ENCODE measurements at regions not wholly inside any gene's neighbourhood (a gene's known extent, or its start where the extent isn't known, plus 50 kb on each side); places are given as distances from the start of the nearest gene placed in this dataset.

DNA sequence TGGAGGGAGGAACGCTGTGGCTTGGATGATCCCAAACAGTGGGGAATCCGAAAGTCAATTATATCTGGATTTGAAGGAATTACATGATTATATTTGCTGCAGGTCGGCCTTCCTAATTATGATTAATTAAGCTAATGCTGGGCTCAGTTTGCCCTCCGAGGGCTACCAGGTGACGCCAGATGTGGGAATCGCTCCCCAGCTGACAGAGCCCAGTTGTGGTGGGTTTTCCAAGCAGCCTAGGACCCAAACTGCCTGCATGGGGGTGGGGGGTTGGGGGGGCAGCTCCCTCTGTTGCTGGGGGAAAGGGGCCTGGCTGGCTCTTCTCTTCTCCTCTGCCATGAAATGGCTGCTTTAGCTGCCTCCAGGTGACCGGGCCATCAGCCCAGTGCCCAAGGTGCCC lies 147.6 kb upstream of the C1orf174 start:
- 72% methylated on average over 7 of the region's 7 CpGs for WGBS
- H3K36me3 ChIP-seq (ENCODE audit: control insufficient read depth in 4 of 4, insufficient read depth in 3 of 4, low read depth in 1 of 4, low read length in 3 of 4): no peaks in the 10 kb centered on the region
- TF ChIP-seq, protein P1, sequence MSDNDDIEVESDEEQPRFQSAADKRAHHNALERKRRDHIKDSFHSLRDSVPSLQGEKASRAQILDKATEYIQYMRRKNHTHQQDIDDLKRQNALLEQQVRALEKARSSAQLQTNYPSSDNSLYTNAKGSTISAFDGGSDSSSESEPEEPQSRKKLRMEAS (IDR thresholded peaks at IDR 0.05): no peak
- TF ChIP-seq ATF3 (IDR thresholded peaks at IDR 0.05) (no peak), EGR1 (IDR thresholded peaks at IDR 0.05; ENCODE audit: low read depth in 2 of 2) (no peak), HNF4A (conservative IDR thresholded peaks at IDR 0.05) (no peak), HNF4G (IDR thresholded peaks at IDR 0.05) (no peak)
- H3K27ac ChIP-seq (ENCODE audit: low read depth in 1 of 2, low read length in 2 of 2): no peak overlapping the region
- H3K9me3 ChIP-seq (ENCODE audit: control insufficient read depth in 4 of 4, low read length in 3 of 4): no peaks in the 10 kb centered on the region
- no peak overlapping the region for H3K4me3 ChIP-seq (ENCODE audit: low read depth in 1 of 3, low read length in 3 of 3)
- no peak for DNase-seq (ENCODE audit: low spot score)
- no peak overlapping the region for H3K9ac ChIP-seq (ENCODE audit: low read depth in 1 of 2, low read length in 2 of 2)
- peaks cover 0 to 2% (median 0%) of the 10 kb centered on the region in 4 donors for H3K27me3 ChIP-seq (ENCODE audit: control insufficient read depth in 4 of 4, insufficient read depth in 4 of 4, low read length in 3 of 4)
- H3K4me1 ChIP-seq (ENCODE audit: control insufficient read depth in 4 of 4, insufficient read depth in 4 of 4, low read length in 3 of 4): no peaks in the 10 kb centered on the region

DNA sequence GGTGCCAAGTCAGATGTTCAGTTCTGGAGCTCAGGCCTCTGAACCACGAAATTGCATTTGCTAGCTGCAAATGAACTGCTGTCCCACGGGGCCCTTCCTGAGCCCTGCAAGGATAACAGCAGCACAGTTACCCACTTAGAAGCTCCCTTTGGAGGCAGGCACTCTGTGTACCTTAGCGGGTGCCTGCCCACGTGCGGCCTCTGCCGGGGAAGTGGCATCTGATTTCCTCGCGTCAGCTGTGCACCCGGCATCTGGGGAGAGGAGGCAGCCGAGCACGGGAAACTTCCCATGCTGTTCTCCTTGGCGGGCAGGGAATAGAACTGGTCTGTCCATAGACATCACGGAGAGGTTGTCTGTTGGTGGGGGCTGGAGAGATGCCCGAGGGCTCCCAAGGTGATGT lies 148.0 kb upstream of the C1orf174 start:
- Histone ChIP-seq H3K36me3 (ENCODE audit: control insufficient read depth in 4 of 4, insufficient read depth in 3 of 4, low read depth in 1 of 4, low read length in 3 of 4) (no peaks in the 10 kb centered on the region), H3K27me3 (ENCODE audit: control insufficient read depth in 4 of 4, insufficient read depth in 4 of 4, low read length in 3 of 4) (peaks cover 0 to 3% (median 0%) of the 10 kb centered on the region in 4 donors), H3K27ac (ENCODE audit: low read depth in 1 of 2, low read length in 2 of 2) (no peak overlapping the region), H3K4me1 (ENCODE audit: control insufficient read depth in 4 of 4, insufficient read depth in 4 of 4, low read length in 3 of 4) (no peaks in the 10 kb centered on the region), H3K9me3 (ENCODE audit: control insufficient read depth in 4 of 4, low read length in 3 of 4) (no peaks in the 10 kb centered on the region), H3K9ac (ENCODE audit: low read depth in 1 of 2, low read length in 2 of 2) (no peak overlapping the region), H3K4me3 (ENCODE audit: low read depth in 1 of 3, low read length in 3 of 3) (no peak overlapping the region)
- 77% methylated on average over 14 of the region's 14 CpGs for WGBS
- DNase-seq (ENCODE audit: low spot score): no peak
- TF ChIP-seq YY1 (IDR thresholded peaks at IDR 0.05): no peak
- no peak for TF ChIP-seq NR2F2 (IDR thresholded peaks at IDR 0.05)
- TF ChIP-seq RXRA (IDR thresholded peaks at IDR 0.05): no peak
- TF ChIP-seq RAD21 (IDR thresholded peaks at IDR 0.05): no peak
- TF ChIP-seq FOXA2 (IDR thresholded peaks at IDR 0.05): no peak

DNA sequence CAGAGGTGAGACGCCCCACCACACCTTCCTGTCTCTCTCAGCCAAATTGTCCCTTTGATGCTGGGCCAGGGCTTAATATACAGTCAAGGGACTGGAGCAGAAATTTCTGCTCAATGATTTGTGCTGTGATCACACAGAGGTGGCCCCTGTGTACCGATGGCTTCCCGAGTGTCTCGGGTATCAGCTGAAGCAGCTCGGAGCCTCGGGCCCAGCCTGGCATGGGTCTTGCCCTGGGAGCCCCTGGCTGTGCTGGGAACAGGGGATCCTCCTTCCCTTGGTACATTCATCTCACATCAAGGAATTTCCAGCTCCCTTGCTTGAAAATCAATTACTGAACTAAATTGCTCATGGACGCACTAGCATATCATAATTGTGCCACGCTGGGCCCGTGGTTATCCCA lies 148.8 kb upstream of the C1orf174 start:
- Histone ChIP-seq H3K4me1 (ENCODE audit: control insufficient read depth in 4 of 4, insufficient read depth in 4 of 4, low read length in 3 of 4) (no peaks in the 10 kb centered on the region), H3K27ac (ENCODE audit: low read depth in 1 of 2, low read length in 2 of 2) (no peak overlapping the region), H3K36me3 (ENCODE audit: control insufficient read depth in 4 of 4, insufficient read depth in 3 of 4, low read depth in 1 of 4, low read length in 3 of 4) (no peaks in the 10 kb centered on the region), H3K9me3 (ENCODE audit: control insufficient read depth in 4 of 4, low read length in 3 of 4) (no peaks in the 10 kb centered on the region), H3K4me3 (ENCODE audit: low read depth in 1 of 3, low read length in 3 of 3) (no peak overlapping the region), H3K9ac (ENCODE audit: low read depth in 1 of 2, low read length in 2 of 2) (no peak overlapping the region), H3K27me3 (ENCODE audit: control insufficient read depth in 4 of 4, insufficient read depth in 4 of 4, low read length in 3 of 4) (peaks cover 0 to 4% (median 0%) of the 10 kb centered on the region in 4 donors)
- TF ChIP-seq NR2F2 (IDR thresholded peaks at IDR 0.05) (no peak), CTCF (IDR thresholded peaks at IDR 0.05; ENCODE audit: low read depth, low read length, missing input control) (no peak), ATF3 (IDR thresholded peaks at IDR 0.05) (no peak), FOXA2 (IDR thresholded peaks at IDR 0.05) (no peak), ZBTB33 (IDR thresholded peaks at IDR 0.05) (no peak), EGR1 (IDR thresholded peaks at IDR 0.05; ENCODE audit: low read depth in 2 of 2) (no peak), RXRA (IDR thresholded peaks at IDR 0.05) (no peak), YY1 (IDR thresholded peaks at IDR 0.05) (no peak), RAD21 (IDR thresholded peaks at IDR 0.05) (no peak), JUND (IDR thresholded peaks at IDR 0.05) (no peak), HNF4A (conservative IDR thresholded peaks at IDR 0.05) (no peak), SP1 (IDR thresholded peaks at IDR 0.05) (no peak), HNF4G (IDR thresholded peaks at IDR 0.05) (no peak), FOXA1 (IDR thresholded peaks at IDR 0.05) (no peak), GABPA (IDR thresholded peaks at IDR 0.05 in 1 of 2, conservative IDR thresholded peaks at IDR 0.05 in 1 of 2) (no peak), TAF1 (conservative IDR thresholded peaks at IDR 0.05) (no peak)
- TF ChIP-seq, protein P1 (IDR thresholded peaks at IDR 0.05): no peak
- TF ChIP-seq, protein P2, sequence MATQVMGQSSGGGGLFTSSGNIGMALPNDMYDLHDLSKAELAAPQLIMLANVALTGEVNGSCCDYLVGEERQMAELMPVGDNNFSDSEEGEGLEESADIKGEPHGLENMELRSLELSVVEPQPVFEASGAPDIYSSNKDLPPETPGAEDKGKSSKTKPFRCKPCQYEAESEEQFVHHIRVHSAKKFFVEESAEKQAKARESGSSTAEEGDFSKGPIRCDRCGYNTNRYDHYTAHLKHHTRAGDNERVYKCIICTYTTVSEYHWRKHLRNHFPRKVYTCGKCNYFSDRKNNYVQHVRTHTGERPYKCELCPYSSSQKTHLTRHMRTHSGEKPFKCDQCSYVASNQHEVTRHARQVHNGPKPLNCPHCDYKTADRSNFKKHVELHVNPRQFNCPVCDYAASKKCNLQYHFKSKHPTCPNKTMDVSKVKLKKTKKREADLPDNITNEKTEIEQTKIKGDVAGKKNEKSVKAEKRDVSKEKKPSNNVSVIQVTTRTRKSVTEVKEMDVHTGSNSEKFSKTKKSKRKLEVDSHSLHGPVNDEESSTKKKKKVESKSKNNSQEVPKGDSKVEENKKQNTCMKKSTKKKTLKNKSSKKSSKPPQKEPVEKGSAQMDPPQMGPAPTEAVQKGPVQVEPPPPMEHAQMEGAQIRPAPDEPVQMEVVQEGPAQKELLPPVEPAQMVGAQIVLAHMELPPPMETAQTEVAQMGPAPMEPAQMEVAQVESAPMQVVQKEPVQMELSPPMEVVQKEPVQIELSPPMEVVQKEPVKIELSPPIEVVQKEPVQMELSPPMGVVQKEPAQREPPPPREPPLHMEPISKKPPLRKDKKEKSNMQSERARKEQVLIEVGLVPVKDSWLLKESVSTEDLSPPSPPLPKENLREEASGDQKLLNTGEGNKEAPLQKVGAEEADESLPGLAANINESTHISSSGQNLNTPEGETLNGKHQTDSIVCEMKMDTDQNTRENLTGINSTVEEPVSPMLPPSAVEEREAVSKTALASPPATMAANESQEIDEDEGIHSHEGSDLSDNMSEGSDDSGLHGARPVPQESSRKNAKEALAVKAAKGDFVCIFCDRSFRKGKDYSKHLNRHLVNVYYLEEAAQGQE (IDR thresholded peaks at IDR 0.05): no peak
- no peak for DNase-seq (ENCODE audit: low spot score)
- WGBS: 77% methylated on average over 9 of the region's 9 CpGs
